ENCODE measurements at regions not wholly inside any gene's neighbourhood (a gene's known extent, or its start where the extent isn't known, plus 50 kb on each side); places are given as distances from the start of the nearest gene placed in this dataset.

DNA sequence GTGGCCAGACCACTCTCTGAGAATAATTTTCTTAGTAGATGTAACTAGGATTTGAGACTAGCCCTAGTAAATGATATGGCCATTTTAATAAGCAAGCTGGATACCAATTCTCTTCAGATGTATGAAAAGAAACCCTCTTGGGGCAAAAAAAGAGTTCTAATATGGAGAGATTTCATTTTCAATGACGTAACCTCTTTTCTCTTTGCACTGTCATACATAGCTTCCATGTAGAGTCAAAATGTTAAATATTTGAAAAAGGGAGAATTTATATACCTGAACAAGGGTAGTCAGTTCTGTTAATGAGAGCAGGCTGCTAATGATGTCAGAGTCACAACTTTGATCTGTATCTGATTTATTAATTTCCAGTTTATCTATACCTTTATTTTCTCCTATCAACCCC, 120.0 kb downstream of the KBTBD8 start:
- TF ChIP-seq TAF1 (IDR thresholded peaks at IDR 0.05; ENCODE audit: low read depth) (no peak), CEBPB (IDR thresholded peaks at IDR 0.05) (no peak), TCF12 (IDR thresholded peaks at IDR 0.05; ENCODE audit: low read depth) (no peak), FOXM1 (IDR thresholded peaks at IDR 0.05; ENCODE audit: borderline replicate concordance, low read depth) (no peak), ZBTB7A (IDR thresholded peaks at IDR 0.05; ENCODE audit: low read depth) (no peak), TEAD4 (IDR thresholded peaks at IDR 0.05) (no peak), EP300 (IDR thresholded peaks at IDR 0.05; ENCODE audit: borderline replicate concordance) (no peak), CREB1 (IDR thresholded peaks at IDR 0.05; ENCODE audit: low read depth) (no peak), NFIC (IDR thresholded peaks at IDR 0.05) (no peak), MAX (IDR thresholded peaks at IDR 0.05) (no peak)
- TF ChIP-seq, protein P1, sequence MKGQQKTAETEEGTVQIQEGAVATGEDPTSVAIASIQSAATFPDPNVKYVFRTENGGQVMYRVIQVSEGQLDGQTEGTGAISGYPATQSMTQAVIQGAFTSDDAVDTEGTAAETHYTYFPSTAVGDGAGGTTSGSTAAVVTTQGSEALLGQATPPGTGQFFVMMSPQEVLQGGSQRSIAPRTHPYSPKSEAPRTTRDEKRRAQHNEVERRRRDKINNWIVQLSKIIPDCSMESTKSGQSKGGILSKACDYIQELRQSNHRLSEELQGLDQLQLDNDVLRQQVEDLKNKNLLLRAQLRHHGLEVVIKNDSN (IDR thresholded peaks at IDR 0.05) = no peak

DNA sequence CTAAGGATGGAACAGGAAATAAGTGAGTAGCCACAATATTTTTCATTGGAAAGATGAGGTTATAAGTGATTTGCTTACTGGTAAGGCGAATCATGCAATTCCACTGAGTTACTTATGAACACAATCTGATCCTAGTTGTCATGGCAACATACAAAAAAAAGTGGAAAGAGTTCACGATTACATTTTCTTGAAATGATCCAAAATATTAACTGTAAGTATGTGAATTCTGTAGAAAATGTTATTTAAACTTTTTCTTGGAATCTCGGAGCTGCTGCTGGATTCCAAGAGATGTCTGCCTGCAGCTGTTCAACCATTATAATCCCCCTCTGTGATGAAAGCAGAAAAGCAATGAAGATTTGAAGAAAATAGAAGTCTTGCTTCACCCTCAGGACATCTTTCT, 120.5 kb downstream of the KBTBD8 start:
- TF ChIP-seq EGR1 (IDR thresholded peaks at IDR 0.05) = no peak
- no peak for TF ChIP-seq MAX (IDR thresholded peaks at IDR 0.05)
- no peak for TF ChIP-seq YY1 (IDR thresholded peaks at IDR 0.05; ENCODE audit: low read depth)
- TF ChIP-seq, protein P1 (IDR thresholded peaks at IDR 0.05) = no peak
- no peak for TF ChIP-seq FOXM1 (IDR thresholded peaks at IDR 0.05; ENCODE audit: borderline replicate concordance, low read depth)
- TF ChIP-seq EP300 (IDR thresholded peaks at IDR 0.05; ENCODE audit: borderline replicate concordance) = no peak
- no peak for TF ChIP-seq CEBPB (IDR thresholded peaks at IDR 0.05)
- TF ChIP-seq, protein P2, sequence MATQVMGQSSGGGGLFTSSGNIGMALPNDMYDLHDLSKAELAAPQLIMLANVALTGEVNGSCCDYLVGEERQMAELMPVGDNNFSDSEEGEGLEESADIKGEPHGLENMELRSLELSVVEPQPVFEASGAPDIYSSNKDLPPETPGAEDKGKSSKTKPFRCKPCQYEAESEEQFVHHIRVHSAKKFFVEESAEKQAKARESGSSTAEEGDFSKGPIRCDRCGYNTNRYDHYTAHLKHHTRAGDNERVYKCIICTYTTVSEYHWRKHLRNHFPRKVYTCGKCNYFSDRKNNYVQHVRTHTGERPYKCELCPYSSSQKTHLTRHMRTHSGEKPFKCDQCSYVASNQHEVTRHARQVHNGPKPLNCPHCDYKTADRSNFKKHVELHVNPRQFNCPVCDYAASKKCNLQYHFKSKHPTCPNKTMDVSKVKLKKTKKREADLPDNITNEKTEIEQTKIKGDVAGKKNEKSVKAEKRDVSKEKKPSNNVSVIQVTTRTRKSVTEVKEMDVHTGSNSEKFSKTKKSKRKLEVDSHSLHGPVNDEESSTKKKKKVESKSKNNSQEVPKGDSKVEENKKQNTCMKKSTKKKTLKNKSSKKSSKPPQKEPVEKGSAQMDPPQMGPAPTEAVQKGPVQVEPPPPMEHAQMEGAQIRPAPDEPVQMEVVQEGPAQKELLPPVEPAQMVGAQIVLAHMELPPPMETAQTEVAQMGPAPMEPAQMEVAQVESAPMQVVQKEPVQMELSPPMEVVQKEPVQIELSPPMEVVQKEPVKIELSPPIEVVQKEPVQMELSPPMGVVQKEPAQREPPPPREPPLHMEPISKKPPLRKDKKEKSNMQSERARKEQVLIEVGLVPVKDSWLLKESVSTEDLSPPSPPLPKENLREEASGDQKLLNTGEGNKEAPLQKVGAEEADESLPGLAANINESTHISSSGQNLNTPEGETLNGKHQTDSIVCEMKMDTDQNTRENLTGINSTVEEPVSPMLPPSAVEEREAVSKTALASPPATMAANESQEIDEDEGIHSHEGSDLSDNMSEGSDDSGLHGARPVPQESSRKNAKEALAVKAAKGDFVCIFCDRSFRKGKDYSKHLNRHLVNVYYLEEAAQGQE (IDR thresholded peaks at IDR 0.05; ENCODE audit: low read depth) = no peak
- TF ChIP-seq TAF1 (IDR thresholded peaks at IDR 0.05; ENCODE audit: low read depth) = no peak
- TF ChIP-seq TEAD4 (IDR thresholded peaks at IDR 0.05) = no peak
- TF ChIP-seq RAD21 (IDR thresholded peaks at IDR 0.05; ENCODE audit: low read depth) = no peak
- no peak for TF ChIP-seq ZBTB7A (IDR thresholded peaks at IDR 0.05; ENCODE audit: low read depth)
- TF ChIP-seq CREB1 (IDR thresholded peaks at IDR 0.05; ENCODE audit: low read depth) = no peak
- TF ChIP-seq NFIC (IDR thresholded peaks at IDR 0.05) = no peak

DNA sequence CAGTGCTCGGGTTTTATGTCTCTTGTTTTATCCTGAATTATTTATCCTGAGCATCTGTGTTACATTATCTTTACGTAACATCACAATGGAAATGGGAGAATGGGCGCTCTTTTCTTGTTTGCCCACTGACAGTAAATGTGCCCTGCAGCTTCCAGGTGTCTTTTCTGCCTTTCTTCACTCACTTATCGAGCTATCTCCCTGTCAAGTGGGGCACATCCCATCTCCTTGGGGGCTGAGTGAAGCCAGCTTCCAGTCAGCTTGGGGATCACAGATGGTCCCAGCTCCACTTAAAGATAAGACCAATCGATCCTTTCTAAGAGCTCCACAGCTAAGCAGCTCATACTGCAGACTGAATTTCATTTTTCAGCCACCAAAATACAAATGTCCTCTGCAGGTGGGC, 125.8 kb downstream of the KBTBD8 start:
- no peak for TF ChIP-seq RAD21 (IDR thresholded peaks at IDR 0.05; ENCODE audit: low read depth)

GRCh38 chr3:67127254-67127653, 129.1 kb downstream of the KBTBD8 start:
- TF ChIP-seq EP300 (IDR thresholded peaks at IDR 0.05; ENCODE audit: borderline replicate concordance) (no peak), RAD21 (IDR thresholded peaks at IDR 0.05; ENCODE audit: low read depth) (no peak), FOXM1 (IDR thresholded peaks at IDR 0.05; ENCODE audit: borderline replicate concordance, low read depth) (no peak), CREB1 (IDR thresholded peaks at IDR 0.05; ENCODE audit: low read depth) (no peak), YY1 (IDR thresholded peaks at IDR 0.05; ENCODE audit: low read depth) (no peak), MAX (IDR thresholded peaks at IDR 0.05) (no peak), TCF12 (IDR thresholded peaks at IDR 0.05; ENCODE audit: low read depth) (no peak), CEBPB (IDR thresholded peaks at IDR 0.05) (no peak), TEAD4 (IDR thresholded peaks at IDR 0.05) (no peak), ZBTB7A (IDR thresholded peaks at IDR 0.05; ENCODE audit: low read depth) (no peak), TAF1 (IDR thresholded peaks at IDR 0.05; ENCODE audit: low read depth) (no peak), NFIC (IDR thresholded peaks at IDR 0.05) (no peak), EGR1 (IDR thresholded peaks at IDR 0.05) (no peak)
- TF ChIP-seq, protein P1 (IDR thresholded peaks at IDR 0.05) = no peak
- TF ChIP-seq, protein P2 (IDR thresholded peaks at IDR 0.05; ENCODE audit: low read depth) = no peak

DNA sequence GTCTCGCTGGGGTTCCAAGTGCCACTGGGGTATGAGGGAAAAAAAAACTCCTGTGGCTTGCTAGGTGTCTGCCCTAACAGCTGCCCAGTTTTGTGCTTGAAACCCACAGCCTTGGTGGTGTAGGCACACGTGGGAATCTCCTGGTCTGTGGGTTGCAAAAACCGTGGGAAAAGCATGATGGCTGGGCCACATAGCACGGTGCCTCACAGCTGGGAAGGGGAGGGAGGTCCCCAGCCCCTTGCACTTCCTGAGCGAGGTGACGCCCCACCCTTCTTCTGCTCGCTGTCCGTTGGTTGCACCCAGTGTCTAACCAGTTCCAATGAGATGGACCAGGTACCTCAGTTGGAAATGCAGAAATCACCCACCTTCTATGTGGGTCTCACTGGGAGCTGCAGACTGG, 144.3 kb downstream of the KBTBD8 start:
- TF ChIP-seq FOXM1 (IDR thresholded peaks at IDR 0.05; ENCODE audit: borderline replicate concordance, low read depth) = no peak
- TF ChIP-seq EP300 (IDR thresholded peaks at IDR 0.05; ENCODE audit: borderline replicate concordance) = no peak
- TF ChIP-seq MAX (IDR thresholded peaks at IDR 0.05) = no peak
- TF ChIP-seq TEAD4 (IDR thresholded peaks at IDR 0.05) = no peak
- no peak for TF ChIP-seq NFIC (IDR thresholded peaks at IDR 0.05)
- TF ChIP-seq ZBTB7A (IDR thresholded peaks at IDR 0.05; ENCODE audit: low read depth) = no peak
- TF ChIP-seq TAF1 (IDR thresholded peaks at IDR 0.05; ENCODE audit: low read depth) = no peak
- TF ChIP-seq TCF12 (IDR thresholded peaks at IDR 0.05; ENCODE audit: low read depth) = no peak
- TF ChIP-seq, protein P1 (IDR thresholded peaks at IDR 0.05) = no peak
- TF ChIP-seq CREB1 (IDR thresholded peaks at IDR 0.05; ENCODE audit: low read depth) = no peak
- TF ChIP-seq YY1 (IDR thresholded peaks at IDR 0.05; ENCODE audit: low read depth) = no peak
- TF ChIP-seq CEBPB (IDR thresholded peaks at IDR 0.05) = no peak

All from Ishikawa (cell line).